CD4-positive, alpha-beta T cell treated with Interleukin-6 at 100 ng/mL for 8 hours (primary cell): ENCODE measurements at regions not wholly inside any gene's neighbourhood (a gene's known extent, or its start where the extent isn't known, plus 50 kb on each side); places are given as distances from the start of the nearest gene placed in this dataset.

Source experiments
- DNase-seq: peaks from one replicate; pipeline ENCODE4 v3.0.0-alpha.2; 2020; ENCODE audit warnings: mixed read lengths, low spot score

DNA sequence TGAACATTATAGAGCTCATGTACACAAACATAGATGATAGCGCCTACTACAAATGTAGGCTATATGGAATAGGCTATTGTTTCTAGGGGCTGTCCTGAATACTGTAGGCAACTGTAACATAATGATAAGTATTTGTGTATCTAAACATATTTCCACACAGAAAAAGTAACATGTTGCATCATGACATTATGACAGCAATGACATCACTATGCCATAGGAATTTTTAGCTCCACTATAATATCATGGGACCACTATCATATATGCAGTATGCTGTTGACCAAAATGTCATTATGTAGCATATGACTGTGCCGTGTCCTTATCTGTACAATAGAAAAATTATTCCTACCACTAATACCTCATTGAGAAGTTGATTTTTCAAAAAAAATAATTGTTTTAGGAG lies 96.7 kb upstream of the SSTR1 start:
- no peak for DNase-seq

DNA sequence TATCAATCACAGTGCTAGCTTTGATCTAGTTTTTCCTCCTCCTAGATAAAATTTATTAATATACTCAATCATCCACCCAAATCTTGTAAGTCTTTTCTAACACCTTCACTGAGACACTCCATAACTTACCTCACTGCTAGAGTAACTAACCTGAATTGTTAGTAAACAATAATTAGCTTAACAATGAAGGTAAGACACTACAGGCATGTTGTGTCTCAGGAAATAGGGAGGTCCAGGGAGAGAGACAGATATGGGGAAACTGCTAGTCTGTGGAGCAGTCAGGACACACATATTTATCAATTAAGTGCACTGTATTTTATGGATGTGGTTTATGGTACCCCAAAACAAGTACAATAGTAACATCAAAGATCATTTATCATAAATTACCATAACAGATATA lies 94.2 kb upstream of the SSTR1 start:
- no peak for DNase-seq

DNA sequence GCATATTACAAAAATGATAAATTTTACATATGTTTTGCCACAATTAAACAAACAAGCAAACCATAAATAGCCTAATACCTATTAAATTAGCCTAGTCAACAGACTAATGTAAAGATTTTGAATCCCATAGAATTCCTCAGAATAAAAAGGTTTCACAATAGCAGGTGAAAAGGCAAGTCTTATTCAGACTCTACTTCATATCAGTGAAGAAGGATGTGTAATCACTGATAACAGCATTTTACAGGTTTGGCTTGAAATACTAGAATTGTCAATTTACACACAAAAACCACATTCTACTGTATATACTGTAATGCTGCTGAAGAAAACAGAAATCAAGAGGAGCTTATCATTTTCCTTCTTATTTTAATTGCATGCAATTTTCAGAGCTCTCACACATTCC lies 90.8 kb upstream of the SSTR1 start:
- no peak for DNase-seq

DNA sequence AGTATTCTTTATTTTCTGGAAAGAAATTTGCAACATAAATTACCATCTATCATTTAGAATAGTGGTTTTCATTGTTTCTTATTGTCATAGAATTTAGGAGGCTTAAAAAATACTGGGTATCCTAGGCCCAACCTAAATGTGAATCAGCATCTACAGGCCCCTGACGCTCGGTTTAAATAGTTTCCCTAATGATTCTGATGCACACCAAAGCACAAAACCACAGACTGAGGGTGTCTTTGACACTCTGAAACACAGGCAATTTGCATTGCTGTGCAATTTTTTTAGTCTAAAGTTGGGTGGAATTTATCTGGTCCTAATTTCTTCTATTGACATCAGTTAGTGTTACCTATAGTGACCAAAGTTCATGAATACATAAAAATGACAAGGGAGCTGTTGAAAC lies 87.6 kb upstream of the SSTR1 start:
- DNase-seq: no peak

DNA sequence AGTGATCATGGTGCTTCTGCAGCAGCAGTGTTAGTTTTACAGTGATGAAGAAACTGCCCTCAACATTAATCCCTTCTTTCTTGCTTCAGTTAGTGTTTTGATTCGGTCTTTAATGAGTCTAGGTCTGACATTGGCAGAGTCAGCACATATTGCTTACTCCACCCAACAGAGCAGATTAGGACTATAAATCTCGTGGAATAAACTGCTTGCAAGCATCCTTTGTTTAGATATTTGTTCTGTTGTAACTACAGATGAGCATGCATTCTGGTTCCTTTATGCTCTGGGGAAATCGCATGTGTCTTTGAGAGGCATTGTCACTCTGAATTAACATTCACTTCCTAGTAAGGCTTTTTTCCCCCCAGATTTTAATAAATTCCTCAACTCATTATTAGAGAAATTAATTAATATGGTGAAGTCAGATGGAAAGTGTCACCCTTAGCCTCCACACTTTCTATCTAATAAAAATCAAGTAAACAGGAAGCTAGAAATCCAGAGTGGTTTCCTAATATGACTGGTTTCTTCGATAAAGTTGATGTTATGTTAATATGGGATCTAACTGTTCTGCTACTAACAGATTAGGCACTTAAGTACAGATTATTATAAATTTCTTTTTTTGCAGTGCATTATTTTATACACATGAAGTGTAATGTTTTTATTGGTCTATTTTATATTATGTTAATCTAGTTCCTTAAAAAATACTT lies 86.2 kb upstream of the SSTR1 start:
- DNase-seq: no peak

DNA sequence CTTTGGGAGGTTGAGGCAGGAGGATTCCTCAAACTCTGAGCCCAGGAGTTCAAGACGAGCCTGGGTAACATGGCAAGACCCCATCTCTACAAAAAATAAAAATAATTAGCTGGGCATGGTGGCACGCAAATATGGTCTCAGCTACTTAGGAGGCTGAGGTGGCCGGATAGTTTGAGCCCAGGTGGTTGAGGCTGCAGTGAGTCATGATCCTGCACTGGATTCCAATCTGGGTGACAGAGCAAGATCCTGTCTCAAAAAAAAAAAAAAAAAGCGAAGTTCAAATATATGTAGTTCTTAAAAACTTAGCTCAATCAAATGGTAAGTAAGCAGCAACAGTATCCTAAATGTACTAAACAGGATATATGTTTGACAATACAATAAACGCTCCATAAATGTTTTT lies 85.5 kb upstream of the SSTR1 start:
- no peak for DNase-seq

DNA sequence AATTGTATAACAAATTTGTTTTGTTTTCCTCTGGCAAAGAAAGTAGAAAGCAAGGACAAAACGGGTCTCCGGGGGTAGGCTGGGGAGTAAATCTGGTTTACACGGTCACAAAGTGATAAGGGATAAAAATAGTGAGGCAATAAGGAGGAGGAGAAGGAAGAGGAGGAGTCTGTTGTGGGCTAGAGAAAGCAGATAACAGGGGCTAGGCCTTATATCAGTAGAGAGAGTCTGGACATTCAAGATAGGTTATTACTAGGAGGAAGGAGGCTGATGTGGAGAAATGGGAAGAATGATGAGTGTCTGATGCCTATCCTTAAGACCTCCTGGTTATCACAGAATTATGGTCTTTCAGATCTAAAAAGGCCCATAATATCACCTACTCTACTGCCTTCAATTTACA lies 83.2 kb upstream of the SSTR1 start:
- no peak for DNase-seq

DNA sequence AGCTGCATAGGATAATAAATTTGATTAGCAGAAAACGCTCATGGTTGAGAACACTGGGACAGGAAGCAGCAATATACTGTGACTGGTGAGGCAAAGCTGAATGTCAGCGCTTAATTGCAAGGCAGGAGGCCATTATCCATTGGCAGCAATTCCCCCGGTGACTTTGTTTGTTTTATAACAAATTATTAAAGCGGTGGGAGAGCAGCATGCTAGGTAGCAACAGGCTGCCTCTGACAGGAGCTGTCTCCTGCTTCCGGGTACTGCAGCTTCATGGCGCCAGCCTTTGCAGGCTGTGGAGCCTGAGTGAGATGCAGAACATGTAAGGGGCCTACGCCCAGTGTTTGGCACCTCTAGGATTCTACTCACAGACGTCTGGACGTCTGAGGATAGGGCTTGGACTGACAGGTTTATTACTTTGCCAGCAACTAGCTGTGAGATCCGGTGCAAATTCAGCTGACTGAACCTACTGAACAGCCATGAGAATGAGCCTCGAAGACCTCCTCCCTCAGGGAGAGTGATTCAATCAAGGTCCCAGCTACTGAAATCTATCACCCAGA lies 82.1 kb upstream of the SSTR1 start:
- no peak for DNase-seq

DNA sequence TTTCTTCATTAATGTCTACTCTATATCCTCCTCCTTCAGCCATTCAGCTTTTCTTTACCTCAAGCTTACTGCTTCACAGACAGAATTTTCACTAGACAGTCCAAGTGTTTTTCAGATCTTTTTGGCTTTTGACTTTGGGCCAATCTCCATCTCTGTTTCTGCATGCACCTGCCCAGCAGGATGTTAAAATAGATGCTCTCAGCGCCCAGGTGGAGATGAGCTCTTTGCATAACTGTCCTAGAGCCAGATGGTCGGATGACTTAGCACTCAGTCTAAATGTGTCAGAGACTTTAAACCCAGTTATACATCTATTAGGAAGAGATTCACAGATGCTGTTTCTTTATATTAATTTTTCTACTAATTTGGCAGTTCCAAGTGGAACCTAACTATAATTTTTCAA lies 80.3 kb upstream of the SSTR1 start:
- DNase-seq: no peak

DNA sequence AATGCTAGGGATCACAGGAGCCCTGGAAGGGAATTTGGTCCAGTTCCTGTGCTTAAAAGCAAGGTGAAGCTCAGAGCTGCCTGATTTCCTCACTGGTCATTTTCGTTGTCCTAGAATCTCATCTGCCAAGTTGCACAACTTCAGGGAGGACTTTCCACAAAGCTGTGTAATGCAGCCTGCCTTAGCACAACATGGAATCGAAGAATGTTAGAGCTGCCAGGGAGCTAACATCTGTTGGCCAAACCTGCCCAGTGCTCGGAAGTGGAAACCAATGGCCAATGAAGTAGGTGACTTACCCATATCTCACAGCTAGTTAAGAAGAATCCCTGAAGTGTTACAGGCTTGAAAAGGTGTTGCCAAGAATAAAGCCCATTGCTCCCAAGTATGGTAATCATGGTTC lies 79.9 kb upstream of the SSTR1 start:
- DNase-seq: no peak

DNA sequence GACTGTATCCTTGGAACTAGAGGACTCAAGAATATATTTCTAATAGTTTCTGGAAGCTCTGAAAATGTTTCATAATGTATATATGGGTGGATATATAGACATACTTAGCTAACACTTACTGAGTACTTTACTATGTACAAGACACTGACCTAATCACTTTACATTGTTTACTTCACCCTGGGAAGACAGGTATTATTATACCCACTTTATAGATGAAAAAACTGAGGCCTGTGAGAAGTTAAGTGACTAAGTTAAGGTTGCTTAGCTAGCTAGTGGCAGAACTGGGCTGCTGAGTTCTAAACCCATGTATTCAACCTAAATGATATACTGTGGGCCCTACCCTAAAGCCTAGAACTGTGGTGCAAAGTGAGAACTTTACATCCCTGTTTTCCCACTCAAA lies 79.1 kb upstream of the SSTR1 start:
- DNase-seq: no peak

DNA sequence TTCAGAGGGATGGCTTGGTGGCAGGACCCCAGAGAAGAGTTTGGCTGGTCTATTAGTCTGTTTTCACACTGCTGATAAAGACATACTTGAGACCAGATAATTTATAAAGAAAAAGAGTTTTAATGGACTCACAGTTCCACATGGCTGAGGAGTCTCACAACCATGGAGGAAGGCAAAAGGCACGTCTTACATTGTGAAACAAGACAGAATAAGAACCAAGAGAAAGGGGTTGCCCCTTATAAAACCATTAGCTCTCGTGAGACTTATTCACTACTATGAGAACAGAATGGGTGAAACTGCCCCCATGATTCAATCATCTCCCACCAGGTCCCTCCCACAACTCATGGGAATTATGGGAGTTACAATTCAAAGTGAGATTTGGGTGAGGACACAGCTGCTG lies 78.5 kb upstream of the SSTR1 start:
- DNase-seq: no peak

DNA sequence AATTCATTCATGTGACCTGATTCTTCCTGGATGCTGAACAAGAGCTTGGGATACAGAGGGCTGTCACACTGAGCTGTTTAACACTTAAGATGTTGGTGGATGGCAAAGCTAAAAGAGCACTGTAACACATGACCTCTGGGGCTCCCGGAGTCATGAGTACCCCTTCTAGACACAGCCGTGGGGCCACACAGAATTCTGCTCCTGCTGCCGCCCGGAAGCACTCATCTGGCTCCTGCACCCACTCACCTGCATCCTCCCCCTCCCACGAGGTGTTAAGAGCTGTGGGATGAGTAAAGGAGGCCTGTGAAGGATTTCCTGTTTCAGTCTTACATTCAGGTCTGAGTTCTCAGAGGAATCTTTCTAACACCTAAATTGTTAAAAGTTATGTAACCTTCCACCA lies 78.0 kb upstream of the SSTR1 start:
- peak; percentile 31 for DNase-seq

DNA sequence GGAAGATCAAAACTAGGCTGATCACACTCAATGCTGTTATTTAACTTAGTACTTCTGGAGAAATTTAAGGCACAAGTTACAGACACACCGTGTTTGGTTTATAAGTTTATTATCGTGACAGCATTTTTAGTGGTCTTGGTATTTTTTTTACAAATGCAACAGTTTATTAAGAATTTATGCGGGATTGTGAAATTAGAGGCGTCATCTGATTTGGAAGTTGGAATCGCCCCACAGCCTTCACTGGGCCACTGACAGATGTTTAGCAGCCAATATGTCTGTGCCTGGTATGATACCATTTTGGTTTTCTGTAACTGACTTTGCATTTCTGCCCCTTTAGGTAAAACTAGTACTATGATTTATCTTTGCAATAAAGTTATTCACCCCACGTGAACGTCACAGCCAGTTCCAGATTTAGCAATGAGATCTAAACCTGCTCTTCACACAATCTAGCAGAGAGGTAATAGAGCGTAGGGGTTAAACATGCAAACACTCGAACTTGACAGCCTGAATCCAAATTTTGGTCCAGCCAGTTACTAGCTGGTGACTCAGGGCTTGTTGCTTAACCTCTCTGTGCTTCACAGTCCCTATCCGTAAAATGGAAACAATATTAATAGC lies 73.2 kb upstream of the SSTR1 start:
- no peak for DNase-seq

DNA sequence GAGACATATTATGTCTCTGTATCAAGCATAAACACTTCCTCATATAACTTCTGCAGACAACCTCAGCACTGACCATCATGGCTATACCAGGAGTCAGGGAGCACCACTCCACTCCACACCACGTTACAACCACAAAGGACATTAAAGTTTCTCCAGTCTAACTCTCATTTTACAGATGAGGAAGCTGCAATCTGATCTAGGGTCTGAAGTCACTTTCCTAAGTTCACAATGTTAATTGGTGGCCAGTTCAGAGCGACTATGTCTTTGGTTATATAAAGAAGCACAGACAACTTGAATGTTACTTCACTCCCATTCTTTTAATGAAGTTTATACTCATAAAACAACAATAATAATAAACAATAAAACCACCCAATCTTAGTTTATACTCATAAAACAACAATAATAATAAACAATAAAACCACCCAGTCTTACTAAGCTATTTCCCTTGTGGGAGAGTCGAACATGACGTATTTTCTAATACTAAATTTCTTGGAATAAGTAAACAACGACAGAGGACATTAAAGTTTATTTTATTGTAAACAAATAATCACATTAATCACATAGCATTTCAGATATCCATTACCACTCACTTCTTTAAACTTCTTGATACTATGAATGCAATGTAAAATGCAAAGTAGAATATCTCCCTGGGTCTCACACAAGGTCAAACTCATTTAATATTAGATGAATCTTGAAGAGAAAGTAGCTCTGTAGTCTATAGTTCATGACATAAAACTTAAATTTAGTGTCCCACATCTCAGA lies 72.4 kb upstream of the SSTR1 start:
- DNase-seq: no peak

DNA sequence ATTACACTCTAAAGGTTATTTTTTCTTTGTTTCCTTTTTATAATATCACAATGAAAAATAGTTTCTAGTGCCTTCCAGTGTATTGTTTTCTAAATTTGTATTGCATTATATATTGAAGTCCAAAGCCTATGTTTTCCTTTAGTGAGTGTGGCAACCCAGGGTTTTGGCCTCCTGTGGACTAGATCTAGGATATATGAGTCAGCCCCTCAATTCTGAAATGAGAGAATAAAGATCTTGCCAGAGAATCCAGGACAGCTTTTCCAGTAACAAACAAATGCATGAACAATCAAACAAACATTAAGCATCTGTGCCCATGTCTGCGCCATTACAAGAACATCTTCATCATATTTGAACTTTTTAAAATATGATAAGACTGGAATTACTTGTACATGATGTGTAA lies 70.7 kb upstream of the SSTR1 start:
- no peak for DNase-seq

DNA sequence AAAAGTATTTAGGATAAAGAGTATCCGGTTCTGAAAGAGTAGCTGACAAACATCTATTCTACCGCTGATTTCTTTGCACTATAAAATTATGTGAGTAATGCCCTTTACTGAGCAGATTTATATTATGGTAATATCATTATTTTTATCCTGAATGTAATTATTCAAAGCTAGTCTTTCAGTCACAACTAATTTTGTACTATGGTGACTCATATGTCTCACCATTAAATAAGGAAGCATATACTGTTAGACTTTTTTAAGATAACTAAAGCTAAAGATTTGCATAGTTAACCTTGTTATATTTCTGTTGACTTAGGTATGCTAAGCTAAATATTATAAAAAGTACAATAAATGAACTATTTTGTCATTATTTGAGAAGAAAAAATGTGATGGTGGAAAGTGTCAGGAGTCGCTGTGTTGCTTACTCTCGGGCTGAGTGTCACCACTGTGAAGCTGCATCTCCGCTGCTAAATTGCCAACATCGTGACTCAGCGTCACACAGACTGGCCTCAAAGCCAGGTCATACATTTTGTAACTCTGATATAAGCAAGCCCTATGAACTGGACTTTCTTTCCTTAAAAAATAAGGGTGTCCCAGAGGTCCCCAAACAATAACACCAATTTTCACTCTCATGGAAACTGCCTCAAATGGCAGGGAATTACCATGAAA lies 69.1 kb upstream of the SSTR1 start:
- no peak for DNase-seq

DNA sequence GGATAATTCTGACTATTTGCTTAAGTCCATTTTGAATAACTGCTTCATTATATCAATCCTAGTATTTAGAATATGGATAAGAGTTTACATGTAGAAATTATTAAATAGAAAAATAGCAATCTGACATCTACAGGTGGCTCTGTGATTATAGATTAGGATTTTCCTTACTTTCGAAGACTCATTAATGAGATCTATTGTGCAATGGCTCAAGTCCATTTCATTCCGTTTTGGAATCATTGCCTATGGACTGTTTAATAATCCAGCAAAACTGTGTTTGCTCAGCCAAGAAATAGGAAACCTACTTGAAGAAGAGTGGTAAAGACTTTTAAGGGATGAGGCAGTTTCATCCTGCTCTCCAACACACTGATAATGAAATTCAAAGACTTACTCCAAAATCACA lies 67.8 kb upstream of the SSTR1 start:
- DNase-seq: no peak

DNA sequence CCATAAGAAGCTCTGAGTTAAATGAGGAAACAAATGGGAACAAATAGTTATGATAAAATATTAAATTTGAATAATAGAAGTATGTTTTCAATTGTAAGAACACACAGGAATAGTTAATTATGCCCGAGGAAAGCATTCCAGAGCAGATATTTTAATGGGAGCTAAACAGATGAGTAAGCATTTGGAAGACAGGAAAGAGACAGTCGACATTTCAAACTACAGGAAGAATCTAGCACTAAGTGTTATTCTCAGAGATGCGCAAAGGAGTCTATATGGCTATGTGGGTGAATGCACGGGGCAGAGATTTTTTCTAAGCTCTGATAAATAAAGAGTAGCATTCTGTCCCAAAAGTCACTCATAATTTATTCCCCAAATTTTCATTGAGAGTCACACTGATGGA lies 64.5 kb upstream of the SSTR1 start:
- DNase-seq: no peak

DNA sequence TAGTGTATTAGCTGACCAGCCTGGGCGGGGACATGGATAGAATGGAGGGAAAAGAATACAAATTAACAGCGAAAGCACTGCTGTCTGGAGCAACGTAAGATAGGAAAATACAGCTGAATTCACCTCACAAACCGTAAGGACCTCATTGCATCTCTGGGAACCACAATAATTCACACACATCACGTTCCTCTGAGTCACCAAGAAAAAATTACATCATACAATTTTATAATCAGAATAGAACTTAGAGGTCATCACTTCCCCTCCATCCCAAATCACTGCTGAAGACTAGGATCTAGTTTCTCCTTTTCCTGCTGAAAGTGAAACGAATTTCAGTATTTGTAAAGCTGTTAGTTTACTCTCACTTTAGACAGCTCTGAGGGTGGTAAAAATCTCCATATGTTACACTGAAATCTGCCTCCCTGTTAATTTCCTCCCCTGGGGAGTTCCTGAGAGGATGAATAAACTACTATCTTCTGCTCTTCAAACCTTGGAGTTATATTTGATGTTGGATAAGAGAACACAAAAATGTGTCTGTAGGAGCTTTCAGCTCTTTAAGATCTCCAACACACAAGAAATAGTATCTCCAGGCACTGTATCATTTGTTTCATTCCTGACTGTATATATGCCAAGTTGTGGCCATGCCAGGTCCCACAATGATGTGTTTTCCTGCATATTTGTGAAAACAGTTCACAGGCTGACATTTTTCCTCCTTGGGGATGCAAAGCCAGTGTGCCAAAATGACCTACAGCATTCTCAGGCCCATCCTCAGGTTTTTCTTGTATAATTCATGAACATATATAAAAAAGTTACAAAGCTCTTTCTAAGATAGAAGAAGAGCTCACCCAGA lies 63.8 kb upstream of the SSTR1 start:
- DNase-seq: no peak

DNA sequence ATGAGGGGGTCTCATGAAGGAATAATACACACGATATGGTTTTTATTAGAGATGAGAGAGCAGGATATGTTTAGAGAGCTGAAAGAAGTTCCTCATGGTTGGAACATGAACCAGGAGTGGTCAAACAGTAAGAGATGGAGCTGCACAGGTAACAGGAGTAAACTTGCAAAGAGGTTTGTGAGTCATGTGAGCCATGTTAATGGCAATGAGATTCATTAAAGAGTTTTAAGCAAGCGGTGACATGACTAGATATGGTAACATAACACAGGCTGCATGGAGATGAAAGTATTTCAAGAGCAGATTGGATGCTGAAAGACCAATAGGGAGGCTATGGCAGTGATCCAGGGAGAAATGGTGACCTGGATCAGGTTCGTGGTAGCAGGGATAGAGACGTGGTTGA lies 62.6 kb upstream of the SSTR1 start:
- DNase-seq: no peak

DNA sequence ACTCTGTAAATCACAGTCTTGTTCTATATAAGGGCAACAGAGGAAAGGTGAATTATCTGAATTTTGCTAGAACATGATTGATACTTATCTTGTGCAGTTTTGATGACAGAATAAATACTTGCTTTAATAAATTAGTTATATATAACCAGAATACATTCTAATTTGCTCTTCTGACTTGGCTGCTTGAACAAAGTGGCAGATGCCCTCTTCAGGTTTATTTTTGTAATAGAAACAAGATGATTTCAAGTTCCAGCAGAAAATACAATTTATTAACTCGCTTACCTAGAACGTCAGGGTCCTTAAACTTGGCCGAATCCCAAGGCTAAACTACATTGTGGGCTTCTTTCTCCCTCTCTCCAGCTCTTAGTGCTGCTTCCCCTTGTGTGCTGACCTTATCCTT lies 57.6 kb upstream of the SSTR1 start:
- DNase-seq: no peak
